NCI-H1105 (cell line): ENCODE measurements at regions not wholly inside any gene's neighbourhood (a gene's known extent, or its start where the extent isn't known, plus 50 kb on each side); places are given as distances from the start of the nearest gene placed in this dataset.
A peak's percentile ranks its signal among the peaks of the same experiment; 100 is the strongest.

ENCODE experiments used
- DNase-seq: peaks from one replicate; lab custom pipeline; 2025; lab: John Stamatoyannopoulos, UW

DNA sequence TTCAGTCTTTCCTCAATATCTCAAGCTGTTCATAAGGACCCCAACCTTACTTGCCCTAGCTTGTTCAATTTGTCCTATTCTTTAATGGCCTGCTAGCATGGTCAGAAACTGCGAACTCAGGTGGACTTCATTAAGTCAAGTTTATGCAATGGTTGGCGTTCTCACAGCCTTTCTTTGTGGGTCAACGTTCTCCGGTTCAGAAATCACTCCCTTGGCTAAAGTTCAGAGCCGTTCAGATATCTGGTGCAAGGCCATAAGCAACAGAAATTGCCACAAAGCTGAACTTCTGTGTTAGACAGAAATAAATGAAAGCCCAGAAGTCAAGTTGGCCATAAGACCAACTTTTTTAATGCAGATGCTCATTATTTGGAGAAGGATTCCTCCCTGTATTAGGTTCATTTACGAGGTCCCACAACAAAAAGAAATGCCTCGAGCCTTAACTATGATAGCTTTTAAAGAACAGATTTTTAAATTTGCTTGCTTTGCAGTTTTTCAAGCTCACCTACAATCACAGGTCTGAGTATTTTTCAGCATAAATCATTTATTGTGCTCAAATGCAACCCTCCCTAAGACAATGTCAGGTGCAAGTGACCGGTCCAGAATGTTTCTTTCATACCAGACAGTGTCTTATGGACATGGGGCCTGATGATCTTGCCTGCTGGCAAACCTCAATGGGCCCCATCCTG is 140.2 kb upstream of the COL11A1 start:
- DNase-seq, result no peak

DNA sequence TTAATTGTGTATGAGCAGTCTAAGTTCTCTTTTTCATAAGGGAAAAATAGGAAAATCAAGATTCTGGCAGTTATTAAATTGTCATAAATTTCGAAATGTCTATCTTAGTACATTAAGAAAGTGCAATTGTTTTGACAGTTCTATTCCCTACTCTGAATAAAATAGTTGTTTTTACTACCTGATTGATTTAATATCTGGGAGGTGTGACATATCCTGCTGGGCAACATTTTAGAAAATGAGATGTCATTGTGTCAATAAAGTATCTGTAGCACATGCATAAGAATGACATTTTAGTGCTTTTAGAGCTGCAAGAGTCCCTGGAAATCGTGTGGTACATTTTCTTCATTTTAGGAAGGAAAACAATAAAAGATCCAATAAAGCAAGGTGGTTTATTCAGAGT is 139.2 kb upstream of the COL11A1 start:
- no peak for DNase-seq

GRCh38 chr1:103243481-103243880 is 135.2 kb upstream of the COL11A1 start:
- DNase-seq, result no peak

- no peak for DNase-seq
These were observed 130.7 kb upstream of the COL11A1 start for GRCh38 chr1:103239034-103239433.

GRCh38 chr1:103230061-103230460 is 121.7 kb upstream of the COL11A1 start:
- DNase-seq, result no peak

- DNase-seq, result no peak
These were observed 112.3 kb upstream of the COL11A1 start for GRCh38 chr1:103220631-103221041.

DNA sequence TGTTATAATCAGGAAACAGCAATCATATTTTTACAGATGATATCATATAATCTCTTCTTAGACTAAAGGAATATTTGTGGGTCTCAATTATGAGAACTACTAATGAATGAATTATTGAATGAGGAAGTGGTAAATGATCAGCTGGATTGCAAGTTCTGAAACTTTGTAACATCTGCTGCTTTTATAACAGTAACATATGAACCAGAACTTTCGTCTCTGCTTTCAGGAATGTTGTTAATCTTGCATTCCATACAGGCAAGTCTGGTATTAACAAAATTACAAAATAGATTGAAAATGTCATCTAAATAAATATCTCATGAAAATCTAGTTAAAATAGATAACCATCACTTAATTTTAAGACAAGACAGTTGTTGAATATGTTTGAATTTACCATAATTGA is 110.5 kb upstream of the COL11A1 start:
- no peak for DNase-seq

DNA sequence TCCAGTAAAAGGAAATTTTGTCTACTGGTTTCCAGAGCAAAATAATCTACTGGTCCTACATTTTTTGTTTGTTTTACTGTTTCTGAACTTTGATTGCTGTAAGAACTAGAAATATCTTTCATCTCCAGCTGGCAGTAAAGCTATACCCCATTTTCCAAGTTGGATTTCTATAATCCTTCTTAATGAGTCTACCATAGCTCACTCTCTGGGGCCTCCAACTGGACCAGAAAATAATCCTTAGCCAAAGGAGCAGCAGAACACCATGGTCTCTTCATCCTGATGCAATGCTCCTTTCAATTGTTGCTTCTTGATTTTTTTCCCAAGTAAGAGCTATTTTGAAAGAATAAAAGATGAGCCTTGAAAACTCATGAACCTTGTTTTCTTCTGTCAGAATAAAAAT is 110.0 kb upstream of the COL11A1 start:
- no peak for DNase-seq

DNA sequence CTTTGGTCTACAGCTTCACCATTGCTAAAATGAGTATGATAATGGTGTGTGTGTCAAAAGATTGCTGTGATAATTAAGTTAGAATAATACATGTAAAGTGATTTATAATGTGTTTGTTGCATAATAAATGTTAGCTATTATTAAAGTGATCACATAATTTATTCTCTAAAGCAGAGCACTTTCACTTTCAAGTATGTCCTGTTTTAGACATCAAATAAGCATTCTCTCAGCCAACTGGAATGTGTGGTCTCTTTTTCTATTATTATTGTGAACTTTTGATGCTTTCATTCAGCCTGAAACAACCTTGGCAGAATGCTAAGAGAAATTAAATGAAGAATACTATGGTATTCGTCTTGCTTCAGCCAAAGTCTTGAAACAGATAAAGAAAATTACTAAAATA is 102.8 kb upstream of the COL11A1 start:
- DNase-seq, result no peak

GRCh38 chr1:103208844-103209243 is 100.5 kb upstream of the COL11A1 start:
- DNase-seq, result no peak

DNA sequence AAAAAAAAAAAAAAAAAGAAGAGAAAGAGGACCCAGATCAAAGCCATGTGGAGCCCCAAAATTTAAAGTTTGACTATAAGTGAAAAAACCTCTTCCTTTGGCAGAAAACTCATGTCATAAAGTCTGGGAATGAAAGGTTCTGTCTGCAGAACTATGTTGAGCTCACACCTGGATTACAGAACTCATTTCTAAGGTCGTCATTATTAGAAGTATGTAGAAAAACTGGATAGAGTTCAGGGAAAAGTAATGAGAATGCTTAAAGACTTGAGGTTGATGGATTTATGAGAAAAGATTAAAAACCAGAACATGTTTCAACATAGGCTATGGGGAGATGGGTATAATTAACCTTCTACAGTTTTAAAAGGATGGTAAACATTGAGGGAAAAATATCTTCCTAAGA is 90.7 kb upstream of the COL11A1 start:
- DNase-seq, result no peak

GRCh38 chr1:103198076-103198475 is 89.8 kb upstream of the COL11A1 start:
- DNase-seq, result no peak

GRCh38 chr1:103197216-103197615 is 88.9 kb upstream of the COL11A1 start:
- no peak for DNase-seq

DNA sequence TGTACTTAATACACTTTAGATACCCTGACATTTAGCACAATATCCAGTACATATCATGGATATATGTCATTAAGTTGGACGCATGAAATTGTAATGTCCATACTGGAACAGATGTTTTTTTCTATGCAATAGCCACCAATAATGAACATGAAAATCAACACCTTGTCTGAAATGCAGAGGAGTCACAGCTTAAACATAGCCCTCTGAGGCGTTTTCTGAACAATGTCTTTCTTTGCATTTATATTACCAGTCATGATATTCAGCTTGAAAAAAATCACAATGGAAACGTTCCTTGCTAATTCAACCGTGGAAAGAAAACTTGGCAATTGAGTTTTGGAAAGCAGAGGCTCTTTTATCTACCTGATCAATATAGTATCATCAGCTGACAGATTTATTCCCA is 86.7 kb upstream of the COL11A1 start:
- DNase-seq, result no peak

DNA sequence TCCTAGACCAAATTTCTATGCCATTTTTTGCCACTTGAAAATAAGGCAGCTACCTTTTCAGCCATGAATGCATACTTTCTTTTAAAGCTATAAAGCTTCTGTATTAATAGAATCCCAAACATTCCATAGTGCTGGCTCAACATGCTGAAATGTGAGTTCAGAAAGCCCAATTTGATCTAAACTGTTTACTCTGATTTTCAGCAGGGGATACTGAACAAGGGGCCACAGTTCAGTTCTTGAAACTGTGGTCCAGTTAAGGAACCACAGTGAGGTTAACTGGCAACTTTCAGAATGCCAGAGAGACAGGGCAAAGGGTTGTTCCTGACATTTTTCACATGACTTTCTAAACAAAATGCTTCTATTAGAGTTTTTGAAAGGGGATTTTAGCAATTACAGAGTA is 85.7 kb upstream of the COL11A1 start:
- DNase-seq, result no peak

- no peak for DNase-seq
These were observed 83.0 kb upstream of the COL11A1 start for GRCh38 chr1:103191327-103191726.

DNA sequence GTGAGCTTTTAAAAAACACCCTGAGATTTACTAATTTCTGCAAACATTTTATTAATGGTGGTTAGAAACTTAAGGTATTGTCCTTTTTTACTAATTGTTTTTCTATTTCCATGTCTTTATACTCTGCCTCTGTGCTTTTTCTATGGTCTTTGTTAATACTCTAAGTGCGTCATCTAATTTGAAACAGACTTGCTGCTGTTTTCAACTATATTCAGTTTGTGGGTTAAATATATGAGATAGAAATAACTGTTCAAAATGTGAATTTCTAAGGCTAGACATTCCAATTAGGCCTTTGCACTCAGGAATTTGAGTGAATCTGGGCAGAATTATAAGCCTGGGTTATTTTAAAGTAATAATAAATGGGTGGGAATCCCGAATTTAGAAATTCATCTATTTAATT is 82.4 kb upstream of the COL11A1 start:
- DNase-seq, result no peak

GRCh38 chr1:103187673-103188072 is 79.4 kb upstream of the COL11A1 start:
- DNase-seq, result no peak

- no peak for DNase-seq
These were observed 72.3 kb upstream of the COL11A1 start for GRCh38 chr1:103180660-103181059.

- no peak for DNase-seq
These were observed 68.9 kb upstream of the COL11A1 start for GRCh38 chr1:103177108-103177775.

DNA sequence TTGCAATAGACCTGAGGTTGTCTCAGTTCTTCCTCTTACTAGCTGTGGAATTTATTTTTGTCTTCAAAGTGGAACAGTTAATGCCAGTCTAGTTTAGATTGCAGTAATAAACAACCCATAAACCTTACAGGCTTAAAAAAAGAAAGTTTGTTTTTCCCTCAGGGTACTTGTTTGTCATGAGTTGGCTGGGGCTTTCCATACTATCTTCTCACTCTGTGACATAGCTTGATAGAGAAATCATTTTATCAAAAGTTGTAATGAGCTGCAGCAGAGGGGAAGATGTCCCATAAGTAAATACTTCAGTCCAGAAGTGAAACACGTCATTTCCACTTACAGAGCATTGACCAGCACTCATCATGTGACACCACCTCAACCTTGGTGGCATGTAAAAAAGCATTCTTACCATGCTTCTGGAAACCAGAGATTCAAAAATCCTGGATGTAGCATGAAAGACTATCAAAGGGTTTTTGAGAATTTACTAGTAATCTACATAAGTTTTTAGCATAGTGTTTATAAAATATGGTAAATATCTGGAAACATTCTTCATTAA is 62.8 kb upstream of the COL11A1 start:
- DNase-seq, result no peak

GRCh38 chr1:103170609-103171008 is 62.3 kb upstream of the COL11A1 start:
- DNase-seq, result no peak

DNA sequence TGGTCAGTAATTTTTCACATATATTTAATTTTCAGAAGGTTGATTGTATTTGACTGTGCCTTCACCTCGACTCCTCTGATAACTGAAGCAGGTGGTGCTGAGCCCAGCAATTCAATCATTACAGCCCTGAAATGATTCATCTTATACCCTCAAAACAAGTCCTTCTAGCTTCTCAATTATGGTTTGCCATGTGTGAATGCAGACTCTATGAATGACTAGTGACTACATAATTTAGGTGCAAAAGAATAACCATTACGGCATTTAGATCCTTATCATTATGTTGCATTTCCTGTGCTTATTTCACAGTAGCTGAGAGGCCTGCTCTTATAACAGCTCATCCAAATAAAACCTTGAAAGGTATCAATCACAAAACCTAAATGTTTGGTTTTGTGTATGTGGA is 54.0 kb upstream of the COL11A1 start:
- peak; percentile 44 for DNase-seq

DNA sequence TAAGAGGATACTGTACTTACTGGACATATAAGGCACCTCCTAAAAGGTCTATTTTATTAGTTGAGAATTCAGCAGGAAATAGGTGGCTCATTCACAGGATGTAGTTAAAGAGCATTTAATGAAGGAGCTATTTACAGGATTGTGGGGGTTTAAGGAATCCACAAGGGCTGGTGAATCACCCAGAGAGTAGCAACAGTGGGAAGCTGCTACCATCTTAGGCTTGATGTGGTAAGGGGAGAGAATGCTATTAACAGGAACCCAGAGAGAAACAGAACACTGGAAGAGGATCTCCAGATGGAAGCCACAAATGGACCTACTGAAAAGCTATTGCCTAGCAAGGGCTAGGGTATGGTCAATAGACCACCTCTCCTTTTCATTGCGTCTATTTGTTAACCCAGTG is 52.0 kb upstream of the COL11A1 start:
- DNase-seq, result no peak
